Right lobe of liver (tissue), 6 donors: ENCODE measurements at regions not wholly inside any gene's neighbourhood (a gene's known extent, or its start where the extent isn't known, plus 50 kb on each side); places are given as distances from the start of the nearest gene placed in this dataset.

ENCODE experiments used
- ATAC-seq, 4 donors: fragments of 200-7000 bp; cut with Tn5 transposase; one replicate each; pipeline ENCODE4 v1.9.1; 2020; ENCODE audit warnings: mild to moderate bottlenecking in 4 of 4, moderate library complexity in 4 of 4
- DNase-seq, 3 donors: peaks; one replicate each; pipeline ENCODE4 v3.0.0-alpha.2; 2020
- H3K27ac ChIP-seq, 3 donors: fragments of 200-600 bp; one replicate each; pipeline ENCODE4 v1.8.0; 2022
- H3K27me3 ChIP-seq, 2 donors: fragments of 200-600 bp; one replicate each; pipeline ENCODE4 v1.8.0; 2022
- H3K36me3 ChIP-seq, 4 donors: fragments of 200-600 bp; sonication (generic) in 1 of 4; one replicate each; pipeline versions ENCODE4 v1.5.1 to v1.8.0; 2017 to 2022; ENCODE audit warnings: control low read depth in 1 of 4
- H3K4me1 ChIP-seq, 4 donors: fragments of 200-600 bp; sonication (generic) in 1 of 4; one replicate each; pipeline versions ENCODE4 v1.5.1 to v1.8.0; 2017 to 2022; ENCODE audit warnings: control low read depth in 1 of 4
- H3K4me3 ChIP-seq, 3 donors: fragments of 200-600 bp; one replicate each; pipeline ENCODE4 v1.8.0; 2022
- H3K9me3 ChIP-seq, 4 donors: fragments of 200-600 bp; sonication (generic) in 1 of 4; one replicate each; pipeline versions ENCODE4 v1.5.1 to v1.8.0; 2017 to 2022; ENCODE audit warnings: control low read depth in 1 of 4
- POLR2A ChIP-seq: fragments of 450-650 bp; IDR thresholded peaks from one replicate; pipeline ENCODE4 v1.6.1; 2017; ENCODE audit warnings: antibody characterized with exemption, mild to moderate bottlenecking
- WGBS: methylation state at CpG from one replicate; pipeline ENCODE4 v1.1.6; 2018; ENCODE audit warnings: low coverage, low lambda C conversion rate; ENCODE audit not compliant: insufficient coverage; ENCODE audit errors: missing lambda C conversion rate; 5-methylcytosine and 5-hydroxymethylcytosine counted together
- intact Hi-C, 2 donors: fragments of 100-400 bp; cut with DNase I; formaldehyde crosslinking; loops; one replicate each; pipeline versions ENCODE4 v1.11.2 to v1.14.1; 2022
- TF ChIP-seq, protein P1 (sequence below), 4 donors: fragments of 200-600 bp in 3 of 4; fragments of 450-650 bp in 1 of 4; IDR thresholded peaks; one replicate each; pipeline versions ENCODE4 v1.5.1 to v1.8.0; 2016 to 2022; ENCODE audit warnings: antibody characterized with exemption in 4 of 4, mild to moderate bottlenecking in 2 of 4
- donor health status: DM: no; HTN: yes; CAD: no.
- donor health status: DM: no; HTN: no; CAD: no.
- donor health status: DM: no; HTN: no; CAD: no.
- donor health status: DM: no; HTN: yes; CAD: no.
- donor health status: DM: no; HTN: yes; CAD: no.

- Histone ChIP-seq H3K27me3 (no peaks in the 10 kb centered on the region), H3K9me3 (no peaks in the 10 kb centered on the region), H3K27ac (no peak overlapping the region), H3K4me1 (no peaks in the 10 kb centered on the region), H3K36me3 (no peaks in the 10 kb centered on the region), H3K4me3 (no peak overlapping the region)
- TF ChIP-seq, protein P1, sequence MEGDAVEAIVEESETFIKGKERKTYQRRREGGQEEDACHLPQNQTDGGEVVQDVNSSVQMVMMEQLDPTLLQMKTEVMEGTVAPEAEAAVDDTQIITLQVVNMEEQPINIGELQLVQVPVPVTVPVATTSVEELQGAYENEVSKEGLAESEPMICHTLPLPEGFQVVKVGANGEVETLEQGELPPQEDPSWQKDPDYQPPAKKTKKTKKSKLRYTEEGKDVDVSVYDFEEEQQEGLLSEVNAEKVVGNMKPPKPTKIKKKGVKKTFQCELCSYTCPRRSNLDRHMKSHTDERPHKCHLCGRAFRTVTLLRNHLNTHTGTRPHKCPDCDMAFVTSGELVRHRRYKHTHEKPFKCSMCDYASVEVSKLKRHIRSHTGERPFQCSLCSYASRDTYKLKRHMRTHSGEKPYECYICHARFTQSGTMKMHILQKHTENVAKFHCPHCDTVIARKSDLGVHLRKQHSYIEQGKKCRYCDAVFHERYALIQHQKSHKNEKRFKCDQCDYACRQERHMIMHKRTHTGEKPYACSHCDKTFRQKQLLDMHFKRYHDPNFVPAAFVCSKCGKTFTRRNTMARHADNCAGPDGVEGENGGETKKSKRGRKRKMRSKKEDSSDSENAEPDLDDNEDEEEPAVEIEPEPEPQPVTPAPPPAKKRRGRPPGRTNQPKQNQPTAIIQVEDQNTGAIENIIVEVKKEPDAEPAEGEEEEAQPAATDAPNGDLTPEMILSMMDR (IDR thresholded peaks at IDR 0.05): no peak
- TF ChIP-seq POLR2A: no peak
- intact Hi-C loops: no loop called here
- DNase-seq: no peak
- 59% methylated on average over 5 of the region's 5 CpGs for WGBS
- ATAC-seq: no peak
Measured at GRCh38 chr5:74334762-74335384, 305.7 kb downstream of the ENC1 start.

DNA sequence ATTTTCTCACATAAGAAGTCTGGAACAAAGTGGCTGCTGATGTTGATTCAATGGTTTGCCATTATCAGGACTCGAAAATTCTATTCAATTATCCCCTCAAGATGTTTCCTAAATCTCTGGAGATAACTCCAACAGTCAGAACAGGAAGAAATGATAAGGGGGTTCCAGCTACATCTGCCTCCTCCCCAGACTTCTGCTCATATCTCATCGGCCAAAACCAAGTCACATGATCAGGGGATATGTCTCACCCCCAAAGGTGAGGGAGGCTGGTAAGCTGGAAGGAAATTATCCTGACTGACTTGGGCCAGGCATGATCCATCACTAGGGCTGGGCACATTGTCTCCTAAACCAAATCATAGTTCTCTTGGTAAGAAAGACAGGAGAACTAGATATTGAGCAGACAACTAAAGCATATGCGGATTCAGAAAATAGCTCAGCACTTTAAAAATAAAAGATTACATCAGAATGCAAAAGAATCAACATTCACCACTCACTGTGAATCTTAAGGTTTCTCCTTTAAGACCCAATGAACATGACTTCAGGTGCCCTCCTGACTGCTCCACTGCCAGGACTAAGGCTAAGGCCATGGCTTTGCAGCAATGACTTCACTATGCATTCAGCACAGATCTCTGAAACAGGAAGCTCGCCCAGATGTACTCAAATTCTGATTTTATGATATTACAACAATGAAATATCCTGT is 306.3 kb downstream of the ENC1 start:
- TF ChIP-seq, protein P1 (IDR thresholded peaks at IDR 0.05): no peak
- no peak for TF ChIP-seq POLR2A
- no peaks in the 10 kb centered on the region for H3K27me3 ChIP-seq
- DNase-seq (no peak), ATAC-seq (peak; percentile 24 to 80 (median 56))
- 62% methylated on average over 4 of the region's 4 CpGs for WGBS
- no peaks in the 10 kb centered on the region for H3K4me1 ChIP-seq
- H3K4me3 ChIP-seq: no peak overlapping the region
- no peaks in the 10 kb centered on the region for H3K9me3 ChIP-seq
- no peaks in the 10 kb centered on the region for H3K36me3 ChIP-seq
- H3K27ac ChIP-seq: no peak overlapping the region
- intact Hi-C loops: no loop called here

DNA sequence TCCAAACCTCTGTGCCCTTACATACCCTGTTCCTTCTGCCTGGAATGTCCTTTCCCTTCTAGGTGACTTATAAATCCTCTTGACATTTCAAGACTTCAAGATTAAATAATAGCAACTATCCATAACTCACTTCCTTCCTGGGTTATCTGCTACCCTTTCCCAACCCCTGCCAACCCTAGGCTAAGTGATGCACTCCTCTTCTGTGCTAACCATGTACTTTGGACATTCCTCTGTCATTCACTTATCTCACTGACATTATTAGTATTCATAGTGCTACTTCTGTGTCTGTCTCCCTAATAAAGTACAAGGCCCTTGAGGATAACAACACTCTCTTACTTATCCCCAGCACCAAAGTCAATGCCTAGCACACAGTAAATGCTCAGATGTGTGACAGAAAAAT is 307.1 kb downstream of the ENC1 start:
- no peaks in the 10 kb centered on the region for H3K27me3 ChIP-seq
- ATAC-seq: peak in 1 of 4 donors; percentile 15

GRCh38 chr5:74332682-74333081 is 307.8 kb downstream of the ENC1 start:
- WGBS: 67% methylated on average over 3 of the region's 3 CpGs
- Histone ChIP-seq H3K4me3 (no peak overlapping the region), H3K27ac (no peak overlapping the region), H3K36me3 (no peaks in the 10 kb centered on the region), H3K9me3 (no peaks in the 10 kb centered on the region), H3K4me1 (no peaks in the 10 kb centered on the region), H3K27me3 (no peaks in the 10 kb centered on the region)
- intact Hi-C loops: no loop called here
- ATAC-seq (no peak), DNase-seq (no peak)
- no peak for TF ChIP-seq POLR2A
- TF ChIP-seq, protein P1 (IDR thresholded peaks at IDR 0.05): no peak

More for the DNA sequence above, 307.1 kb downstream of the ENC1 start:
- Histone ChIP-seq H3K27ac (no peak overlapping the region), H3K4me1 (no peaks in the 10 kb centered on the region), H3K9me3 (no peaks in the 10 kb centered on the region), H3K4me3 (no peak overlapping the region), H3K36me3 (no peaks in the 10 kb centered on the region)
- TF ChIP-seq, protein P1 (IDR thresholded peaks at IDR 0.05): no peak
- no peak for DNase-seq
- intact Hi-C loops: no loop called here
